NOMO-1 treated with dmso at 0.1 percent for 144 hours (cell line): ENCODE measurements at regions not wholly inside any gene's neighbourhood (a gene's known extent, or its start where the extent isn't known, plus 50 kb on each side); places are given as distances from the start of the nearest gene placed in this dataset.
"Not testable (repeated sequence)": the region's sequence is repeated elsewhere in the genome, so short reads cannot be mapped to it uniquely, and the experiment has no call there.

Source experiments
- DNase-seq: peaks from one replicate; lab custom pipeline; 2025; ENCODE audit not compliant: unreplicated experiment; lab: John Stamatoyannopoulos, UW

- DNase-seq = no peak
Measured at GRCh38 chr12:115296613-115297198, 612.7 kb upstream of the TBX3 start.

- no peak for DNase-seq
Measured at GRCh38 chr12:115295886-115296285, 611.9 kb upstream of the TBX3 start.

GRCh38 chr12:115294453-115295133 lies 610.6 kb upstream of the TBX3 start:
- DNase-seq = no peak

- DNase-seq = not testable (repeated sequence)
Measured at GRCh38 chr12:115285429-115285828, 601.5 kb upstream of the TBX3 start.

- no peak for DNase-seq
Measured at GRCh38 chr12:115273456-115273855, 589.5 kb upstream of the TBX3 start.

GRCh38 chr12:115268451-115268850 lies 584.5 kb upstream of the TBX3 start:
- DNase-seq = no peak

- DNase-seq = no peak
Measured at GRCh38 chr12:115267891-115268290, 583.9 kb upstream of the TBX3 start.

- DNase-seq = no peak
Measured at GRCh38 chr12:115267464-115267863, 583.5 kb upstream of the TBX3 start.

GRCh38 chr12:115264605-115265004 lies 580.6 kb upstream of the TBX3 start:
- no peak for DNase-seq

GRCh38 chr12:115261691-115262398 lies 577.9 kb upstream of the TBX3 start:
- DNase-seq = no peak

GRCh38 chr12:115260762-115261675 lies 577.0 kb upstream of the TBX3 start:
- no peak for DNase-seq

GRCh38 chr12:115259968-115260747 lies 576.2 kb upstream of the TBX3 start:
- no peak for DNase-seq

- no peak for DNase-seq
Measured at GRCh38 chr12:115257791-115258190, 573.8 kb upstream of the TBX3 start.

GRCh38 chr12:115255962-115256361 lies 572.0 kb upstream of the TBX3 start:
- DNase-seq = no peak

GRCh38 chr12:115255257-115255656 lies 571.3 kb upstream of the TBX3 start:
- no peak for DNase-seq

- DNase-seq = no peak
Measured at GRCh38 chr12:115253049-115253448, 569.1 kb upstream of the TBX3 start.

- no peak for DNase-seq
Measured at GRCh38 chr12:115251727-115252126, 567.8 kb upstream of the TBX3 start.

- no peak for DNase-seq
Measured at GRCh38 chr12:115249671-115250278, 565.8 kb upstream of the TBX3 start.

- DNase-seq = no peak
Measured at GRCh38 chr12:115245020-115245419, 561.0 kb upstream of the TBX3 start.
